SH-SY5Y (cell line): ENCODE measurements at regions not wholly inside any gene's neighbourhood (a gene's known extent, or its start where the extent isn't known, plus 50 kb on each side); places are given as distances from the start of the nearest gene placed in this dataset.

Source experiments
- GATA2 ChIP-seq: IDR thresholded peaks from 2 replicates; pipeline ENCODE4 v1.6.1; 2011; ENCODE audit warnings: mild to moderate bottlenecking, low read depth, low read length
- GATA3 ChIP-seq: IDR thresholded peaks from 2 replicates; pipeline ENCODE4 v1.6.1; 2011; ENCODE audit warnings: low read depth, mild to moderate bottlenecking, low read length, moderate library complexity

DNA sequence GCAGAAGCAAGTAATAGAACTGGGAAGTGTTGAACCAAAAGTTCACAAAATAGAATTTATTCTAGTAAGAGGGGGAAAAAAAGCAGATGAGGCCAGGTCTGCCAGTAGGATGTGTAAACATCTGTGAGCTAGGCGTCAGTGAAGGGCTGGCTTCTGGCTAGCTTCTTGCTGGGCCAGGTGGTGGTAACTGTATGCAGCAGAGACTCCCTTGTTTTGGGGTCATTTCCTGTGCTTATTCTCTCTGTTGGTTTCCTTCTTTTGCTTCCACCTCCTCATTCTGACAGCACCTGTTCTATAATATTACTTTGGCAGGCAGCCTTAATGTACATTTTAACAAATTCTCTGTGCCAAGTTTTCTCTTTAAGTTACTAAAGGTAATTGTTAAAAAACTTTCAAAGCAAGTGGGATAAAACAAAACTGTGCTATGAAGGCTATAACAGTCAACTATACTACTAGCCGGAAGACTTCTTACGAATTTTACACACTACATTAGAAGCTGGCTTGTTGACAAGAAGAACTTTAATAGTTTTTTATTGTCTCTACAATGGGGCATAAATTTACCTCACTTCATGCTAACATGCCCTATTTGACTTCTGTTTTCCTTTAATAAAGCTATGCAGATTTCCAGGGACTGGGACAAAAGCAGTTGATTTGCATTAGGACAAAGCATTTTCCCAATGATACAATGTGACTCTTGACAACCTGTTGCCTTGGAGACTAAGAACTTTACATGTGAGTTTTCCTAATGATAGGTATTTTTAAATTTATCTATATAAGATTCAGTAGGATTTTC, 318.8 kb upstream of the NAALADL2 start:
- no peak for TF ChIP-seq GATA3
- TF ChIP-seq GATA2 = no peak
